ENCODE measurements at regions not wholly inside any gene's neighbourhood (a gene's known extent, or its start where the extent isn't known, plus 50 kb on each side); places are given as distances from the start of the nearest gene placed in this dataset.

- no peak for DNase-seq (ENCODE audit: low read depth in 2 of 2)
Observed at GRCh38 chr2:67462738-67463496, 65.8 kb downstream of the ETAA1 start.

GRCh38 chr2:67463810-67464209 lies 66.7 kb downstream of the ETAA1 start:
- no peak for DNase-seq (ENCODE audit: low read depth in 2 of 2)

DNA sequence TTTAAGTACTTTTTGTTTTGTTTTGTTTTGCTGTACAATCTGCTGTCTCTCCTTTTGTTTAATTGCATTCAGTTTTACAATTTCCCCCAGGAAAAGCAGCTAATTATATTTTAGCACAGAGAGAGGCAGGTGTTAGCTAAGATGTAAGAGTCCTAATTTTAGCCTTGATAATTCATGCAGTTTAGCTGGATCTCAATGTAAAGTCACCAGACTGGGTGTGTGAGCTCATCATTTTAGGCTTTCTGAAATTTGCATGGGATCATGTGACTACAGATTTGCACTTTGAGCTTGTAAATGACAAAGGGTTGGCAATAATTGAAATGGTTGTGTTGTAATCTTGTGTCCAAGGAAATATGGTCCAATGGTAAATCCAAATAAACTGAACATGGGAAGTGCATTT lies 68.5 kb downstream of the ETAA1 start:
- DNase-seq (ENCODE audit: low read depth in 2 of 2), result no peak

- no peak for DNase-seq (ENCODE audit: low read depth in 2 of 2)
Observed at GRCh38 chr2:67466734-67467133, 69.6 kb downstream of the ETAA1 start.

DNA sequence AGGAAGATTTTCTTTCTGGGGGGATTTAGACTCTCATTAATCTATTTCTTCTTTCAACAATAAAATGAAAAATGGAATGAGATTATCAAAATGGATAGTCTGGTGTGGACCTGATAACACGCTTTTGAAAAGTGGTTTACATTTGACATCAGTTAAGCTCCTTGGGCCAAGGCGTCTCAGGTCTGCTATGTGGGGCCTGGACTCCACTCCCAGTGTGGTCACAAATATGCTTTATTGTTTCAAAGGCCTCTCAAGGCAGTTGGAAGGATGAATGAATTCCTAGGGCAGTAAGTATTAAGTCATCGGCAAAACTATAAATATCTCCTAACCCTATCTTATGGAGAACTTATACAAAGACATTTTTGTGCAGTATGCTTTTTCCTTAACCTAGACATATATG lies 74.5 kb downstream of the ETAA1 start:
- DNase-seq (ENCODE audit: low read depth in 2 of 2), result no peak

GRCh38 chr2:67476809-67477790 lies 80.0 kb downstream of the ETAA1 start:
- DNase-seq (ENCODE audit: low read depth in 2 of 2), result no peak

- no peak for DNase-seq (ENCODE audit: low read depth in 2 of 2)
Observed at GRCh38 chr2:67479261-67479660, 82.1 kb downstream of the ETAA1 start.

- DNase-seq (ENCODE audit: low read depth in 2 of 2), result no peak
Observed at GRCh38 chr2:67485431-67485830, 88.3 kb downstream of the ETAA1 start.

DNA sequence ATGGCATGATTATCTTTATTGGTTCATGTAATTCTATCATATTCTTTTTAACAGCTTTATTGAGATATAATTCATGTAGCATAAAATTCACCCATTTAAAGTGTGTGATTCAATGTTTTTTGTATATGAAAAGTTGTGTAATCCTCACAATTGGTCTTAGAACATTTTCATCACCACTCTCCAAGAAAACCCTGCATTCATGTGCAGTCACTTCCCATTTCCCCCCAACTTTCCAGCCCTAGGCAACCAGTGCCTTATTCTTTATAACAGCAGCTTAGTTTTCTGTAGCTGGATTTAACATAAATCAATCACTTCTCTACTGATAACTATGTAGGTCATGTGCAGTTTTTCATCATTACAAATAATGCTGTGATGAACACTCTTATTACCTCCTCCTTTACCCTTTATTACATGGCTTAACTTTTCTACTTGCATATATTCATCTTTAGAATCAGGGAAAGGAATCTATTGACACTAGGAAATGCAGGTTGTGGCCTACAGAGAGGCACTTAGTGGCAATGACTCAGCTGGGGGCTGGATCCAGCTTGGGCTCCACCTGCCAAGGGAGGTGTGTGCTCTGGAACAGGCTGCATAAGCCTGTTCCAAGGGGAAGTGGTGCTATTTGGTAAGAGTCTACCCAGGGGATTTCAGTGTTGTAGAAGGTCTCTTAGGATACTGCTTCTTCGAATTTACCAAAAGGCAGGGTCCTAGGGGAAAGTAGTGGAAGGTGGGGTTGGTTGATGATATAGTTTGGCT lies 89.1 kb downstream of the ETAA1 start:
- DNase-seq (ENCODE audit: low read depth in 2 of 2), result no peak

DNA sequence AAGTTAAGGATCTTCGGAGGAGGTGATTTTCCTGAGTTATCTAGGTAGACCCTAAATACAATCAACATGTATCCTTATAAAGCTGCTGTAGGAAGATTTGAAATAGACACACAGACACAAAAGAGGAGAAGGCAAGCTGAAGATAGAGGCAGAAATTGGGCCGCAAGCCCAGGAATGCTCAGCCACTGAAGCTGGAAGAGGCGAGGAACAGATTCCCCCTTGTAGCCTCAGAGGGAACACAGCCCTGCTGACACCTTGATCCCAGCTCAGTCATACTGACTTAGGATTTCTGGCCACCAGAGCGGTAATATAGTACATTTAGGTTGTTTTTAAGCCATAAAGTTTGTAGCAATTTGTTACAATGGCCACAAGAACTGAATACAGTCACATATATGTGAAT lies 90.9 kb downstream of the ETAA1 start:
- DNase-seq (ENCODE audit: low read depth in 2 of 2), result no peak

DNA sequence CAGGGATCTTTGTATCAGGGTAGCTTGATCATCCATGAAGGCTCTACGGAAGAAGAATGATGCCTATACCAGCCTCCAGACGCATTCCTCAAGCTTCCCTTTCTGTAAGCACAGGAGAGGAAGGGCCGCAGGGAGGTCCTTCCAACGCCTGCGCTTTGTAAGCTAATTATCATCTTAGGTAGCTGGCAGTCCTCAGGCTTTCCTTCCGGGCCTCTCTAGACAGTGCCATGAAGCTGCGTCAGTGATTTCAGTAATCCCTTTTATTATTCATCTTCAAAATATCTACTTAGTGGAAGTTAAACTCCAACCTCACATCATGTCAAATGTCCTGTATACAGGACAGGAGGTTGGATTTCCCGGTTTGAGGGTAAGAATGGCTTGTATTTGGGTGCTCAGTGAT lies 92.3 kb downstream of the ETAA1 start:
- no peak for DNase-seq (ENCODE audit: low read depth in 2 of 2)

DNA sequence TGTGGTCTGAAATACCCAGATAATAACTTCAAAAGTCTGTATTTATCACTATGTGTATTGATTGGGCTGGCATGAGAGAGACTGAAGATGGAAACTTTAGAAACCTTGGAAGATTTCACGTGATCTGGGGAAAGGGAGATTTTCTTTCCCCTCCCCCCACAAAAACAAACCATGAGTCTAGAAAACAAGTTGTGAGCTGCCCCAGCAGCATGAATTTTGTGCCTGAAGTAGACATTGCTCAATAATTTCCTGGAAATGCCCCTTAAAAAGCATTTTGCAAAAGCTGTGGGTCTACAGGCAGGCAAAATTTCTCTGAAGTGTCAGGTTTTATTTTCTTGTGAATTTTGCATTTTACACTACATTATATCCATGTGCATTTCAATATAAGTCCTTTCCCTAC lies 101.8 kb downstream of the ETAA1 start:
- no peak for DNase-seq (ENCODE audit: low read depth in 2 of 2)

- no peak for DNase-seq (ENCODE audit: low read depth in 2 of 2)
Observed at GRCh38 chr2:67499989-67500388, 102.9 kb downstream of the ETAA1 start.

GRCh38 chr2:67500541-67500940 lies 103.4 kb downstream of the ETAA1 start:
- no peak for DNase-seq (ENCODE audit: low read depth in 2 of 2)

DNA sequence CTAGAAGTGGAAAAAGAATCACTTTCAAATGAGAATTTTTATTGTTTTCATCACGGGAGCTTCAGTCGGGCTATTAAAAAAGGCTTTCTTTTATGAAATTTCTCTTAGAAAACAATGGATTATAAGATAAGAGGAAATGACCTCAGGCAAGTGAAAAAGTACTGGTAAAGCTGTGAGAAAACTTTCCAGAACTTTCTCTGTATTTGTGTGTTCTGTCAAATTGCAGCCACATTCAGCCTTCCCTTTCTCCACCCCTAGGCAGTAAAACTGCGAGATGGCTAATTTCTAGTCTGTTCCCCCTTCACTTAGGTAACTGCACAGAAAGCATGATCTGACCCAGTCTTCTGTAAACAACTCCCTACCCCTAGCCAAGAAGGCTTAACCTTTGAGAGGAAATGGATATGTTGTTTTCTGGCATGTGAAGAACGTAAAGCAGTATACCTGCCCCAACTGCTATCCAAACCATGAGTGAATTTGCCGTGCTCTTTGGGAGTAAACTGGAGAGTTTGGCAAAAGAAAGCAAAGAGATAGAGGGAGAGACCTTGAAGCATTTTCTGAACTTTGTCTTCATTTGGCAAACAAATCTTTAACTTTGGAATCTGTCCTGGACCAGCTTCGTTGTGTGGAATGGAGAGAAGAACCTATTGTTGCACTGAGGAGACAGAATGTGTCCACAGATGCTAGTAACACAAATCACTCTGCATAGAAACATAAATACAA lies 105.4 kb downstream of the ETAA1 start:
- no peak for DNase-seq (ENCODE audit: low read depth in 2 of 2)

DNA sequence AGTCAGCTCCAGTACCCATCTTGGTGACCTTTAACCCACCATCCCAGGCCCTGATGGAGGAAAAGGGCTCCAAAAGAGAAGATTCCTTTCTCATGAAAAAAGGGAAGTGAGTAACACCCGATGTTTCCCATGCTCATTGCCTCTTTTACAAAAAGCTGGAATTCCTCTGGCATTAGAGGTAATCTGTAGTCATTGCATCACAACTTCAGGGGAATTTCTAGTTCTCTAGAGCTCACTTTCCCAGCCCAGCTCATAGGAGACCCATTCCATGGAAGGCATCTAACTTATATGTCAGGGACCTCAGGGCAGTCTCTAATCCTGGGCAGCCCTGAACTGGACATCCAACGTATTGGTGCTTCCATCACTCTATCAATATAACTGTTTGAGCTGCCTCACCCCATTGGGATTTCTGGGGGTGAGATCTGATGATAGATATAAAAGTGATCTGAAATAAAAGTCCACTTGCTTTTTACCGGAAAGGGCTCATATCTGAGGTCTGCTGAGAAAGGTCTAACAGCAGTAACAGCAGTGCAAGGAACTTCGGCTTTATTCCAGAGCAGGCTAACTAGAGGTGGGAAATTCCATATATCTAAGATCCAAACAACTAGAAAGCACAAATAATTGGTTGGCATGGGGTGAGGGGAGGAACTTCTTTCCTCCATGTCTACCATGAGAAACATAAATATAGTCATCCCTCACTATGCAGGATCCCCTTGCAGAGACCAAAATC lies 106.1 kb downstream of the ETAA1 start:
- DNase-seq (ENCODE audit: low read depth in 2 of 2), result no peak

GRCh38 chr2:67510745-67511144 lies 113.6 kb downstream of the ETAA1 start:
- DNase-seq (ENCODE audit: low read depth in 2 of 2), result no peak

DNA sequence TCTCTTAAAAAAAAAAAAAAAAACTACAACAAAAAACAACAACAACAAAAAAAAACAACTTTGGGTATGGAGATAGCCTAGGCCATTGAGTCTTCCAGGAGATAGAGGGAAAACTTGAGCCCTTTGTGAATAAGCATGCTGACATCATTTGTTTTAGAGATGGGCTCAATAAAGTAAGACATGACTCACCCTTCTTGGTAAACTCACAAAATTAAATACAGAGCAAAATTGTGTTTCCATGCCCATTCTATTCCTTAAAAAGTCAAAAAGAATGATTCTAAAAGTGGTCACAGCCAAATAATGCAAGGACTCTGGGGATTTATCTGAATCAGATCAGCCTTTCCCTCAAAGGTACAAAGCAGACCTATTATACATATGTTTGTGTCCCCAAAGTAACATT lies 117.4 kb downstream of the ETAA1 start:
- DNase-seq (ENCODE audit: low read depth in 2 of 2), result no peak

- no peak for DNase-seq (ENCODE audit: low read depth in 2 of 2)
Observed at GRCh38 chr2:67515056-67515455, 117.9 kb downstream of the ETAA1 start.

DNA sequence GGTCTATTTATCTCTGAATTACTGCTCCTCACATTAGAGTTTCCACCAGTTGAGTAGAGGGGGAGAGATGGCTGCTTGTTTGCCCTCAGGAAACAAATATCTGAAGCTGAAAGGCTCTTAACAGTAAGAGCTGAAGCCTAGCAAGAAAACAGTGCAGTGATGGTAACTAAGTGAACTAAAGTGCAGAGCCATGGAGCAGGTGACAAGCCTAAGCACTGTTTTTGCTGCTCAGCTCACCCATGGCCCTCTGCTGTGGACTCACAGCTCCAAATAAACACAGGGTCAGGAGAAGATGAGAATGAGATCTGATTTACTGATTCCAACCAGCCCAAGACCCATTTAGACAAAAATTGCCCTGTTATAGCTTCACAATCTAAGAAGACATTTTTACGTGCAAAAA lies 118.4 kb downstream of the ETAA1 start:
- DNase-seq (ENCODE audit: low read depth in 2 of 2), result no peak

DNA sequence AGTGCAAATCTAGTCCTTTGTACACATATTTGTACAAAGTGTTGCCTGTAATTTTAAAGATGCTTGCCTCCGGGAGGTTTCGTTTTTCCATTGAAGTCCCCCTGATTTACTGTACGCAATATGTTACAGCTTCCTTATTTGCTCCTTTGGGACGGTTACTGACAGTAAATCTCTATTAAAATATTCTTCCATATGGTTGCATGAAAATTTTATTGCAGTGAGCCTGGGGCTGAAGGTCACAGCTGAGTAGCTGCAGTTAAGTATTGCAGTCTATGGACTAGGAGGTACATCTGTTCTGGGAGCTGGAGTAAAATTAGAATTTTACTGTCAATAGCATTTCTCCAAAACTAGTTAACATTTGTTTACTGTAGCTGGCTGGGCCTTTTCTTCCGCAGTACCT lies 119.2 kb downstream of the ETAA1 start:
- DNase-seq (ENCODE audit: low read depth in 2 of 2), result no peak
